ENCODE measurements at regions not wholly inside any gene's neighbourhood (a gene's known extent, or its start where the extent isn't known, plus 50 kb on each side); places are given as distances from the start of the nearest gene placed in this dataset.
"Not testable (repeated sequence)": the region's sequence is repeated elsewhere in the genome, so short reads cannot be mapped to it uniquely, and the experiment has no call there.

- peak overlapping the region in 1 of 2 donors; percentile 13 for H3K27ac Mint-ChIP-seq
- H3K27me3 Mint-ChIP-seq = no peaks in the 10 kb centered on the region
- H3K4me1 Mint-ChIP-seq = no peaks in the 10 kb centered on the region
- no peak for DNase-seq
- ATAC-seq = no peak
- no peak overlapping the region for H3K4me3 Mint-ChIP-seq
- H3K9me3 Mint-ChIP-seq = no peaks in the 10 kb centered on the region
These were observed 185.4 kb upstream of the AJAP1 start for GRCh38 chr1:4468804-4469514.

- peaks cover 0 to 19% of the 10 kb centered on the region in 2 donors for H3K9me3 Mint-ChIP-seq
- H3K4me3 Mint-ChIP-seq = no peak overlapping the region
- H3K27ac Mint-ChIP-seq = no peak overlapping the region
- DNase-seq (no peak), ATAC-seq (no peak)
- H3K4me1 Mint-ChIP-seq = no peaks in the 10 kb centered on the region
- H3K27me3 Mint-ChIP-seq = peaks cover 13% of the 10 kb centered on the region
These were observed 178.0 kb upstream of the AJAP1 start for GRCh38 chr1:4476394-4476793.

- ATAC-seq (no peak), DNase-seq (no peak)
- no peaks in the 10 kb centered on the region for H3K4me1 Mint-ChIP-seq
- H3K27ac Mint-ChIP-seq = no peak overlapping the region
- H3K27me3 Mint-ChIP-seq = peaks cover 20% of the 10 kb centered on the region
- H3K9me3 Mint-ChIP-seq = peaks cover 0 to 13% of the 10 kb centered on the region in 2 donors
- H3K4me3 Mint-ChIP-seq = no peak overlapping the region
These were observed 173.0 kb upstream of the AJAP1 start for GRCh38 chr1:4481451-4481850.

GRCh38 chr1:4482526-4482925, 171.9 kb upstream of the AJAP1 start:
- Mint-ChIP-seq H3K27me3 (peaks cover 17% of the 10 kb centered on the region), H3K4me1 (no peaks in the 10 kb centered on the region), H3K4me3 (no peak overlapping the region), H3K27ac (no peak overlapping the region), H3K9me3 (peaks cover 0 to 2% of the 10 kb centered on the region in 2 donors)
- DNase-seq = no peak
- ATAC-seq = no peak

- no peaks in the 10 kb centered on the region for H3K4me1 Mint-ChIP-seq
- no peaks in the 10 kb centered on the region for H3K9me3 Mint-ChIP-seq
- no peak for DNase-seq
- no peak for ATAC-seq
- H3K4me3 Mint-ChIP-seq = no peak overlapping the region
- peaks cover 22% of the 10 kb centered on the region for H3K27me3 Mint-ChIP-seq
- H3K27ac Mint-ChIP-seq = no peak overlapping the region
These were observed 171.3 kb upstream of the AJAP1 start for GRCh38 chr1:4483021-4483625.

- DNase-seq (no peak), ATAC-seq (no peak)
- no peak overlapping the region for H3K4me3 Mint-ChIP-seq
- H3K27me3 Mint-ChIP-seq = peaks cover 26% of the 10 kb centered on the region
- no peaks in the 10 kb centered on the region for H3K9me3 Mint-ChIP-seq
- peaks cover 6% of the 10 kb centered on the region for H3K4me1 Mint-ChIP-seq
- no peak overlapping the region for H3K27ac Mint-ChIP-seq
These were observed 169.0 kb upstream of the AJAP1 start for GRCh38 chr1:4485398-4485797.

- peaks cover 6% of the 10 kb centered on the region for H3K4me1 Mint-ChIP-seq
- peak overlapping the region in 1 of 2 donors; percentile 7 for H3K27ac Mint-ChIP-seq
- DNase-seq (no peak), ATAC-seq (no peak)
- no peak overlapping the region for H3K4me3 Mint-ChIP-seq
- H3K27me3 Mint-ChIP-seq = peaks cover 26% of the 10 kb centered on the region
- peaks cover 0 to 1% of the 10 kb centered on the region in 2 donors for H3K9me3 Mint-ChIP-seq
These were observed 168.5 kb upstream of the AJAP1 start for GRCh38 chr1:4485878-4486277.

- Mint-ChIP-seq H3K4me1 (peaks cover 6% of the 10 kb centered on the region), H3K4me3 (no peak overlapping the region), H3K27ac (no peak overlapping the region), H3K27me3 (peaks cover 31% of the 10 kb centered on the region), H3K9me3 (peaks cover 0 to 8% of the 10 kb centered on the region in 2 donors)
- DNase-seq (no peak), ATAC-seq (no peak)
These were observed 167.8 kb upstream of the AJAP1 start for GRCh38 chr1:4486408-4487120.

GRCh38 chr1:4488018-4488417, 166.4 kb upstream of the AJAP1 start:
- no peak for ATAC-seq
- Mint-ChIP-seq H3K27me3 (peaks cover 32% of the 10 kb centered on the region), H3K27ac (no peak overlapping the region), H3K4me1 (peaks cover 6% of the 10 kb centered on the region), H3K9me3 (peaks cover 0 to 8% of the 10 kb centered on the region in 2 donors), H3K4me3 (no peak overlapping the region)
- DNase-seq = no peak

- H3K4me3 Mint-ChIP-seq = no peak overlapping the region
- peaks cover 0 to 8% of the 10 kb centered on the region in 2 donors for H3K9me3 Mint-ChIP-seq
- no peak overlapping the region for H3K27ac Mint-ChIP-seq
- DNase-seq (no peak), ATAC-seq (no peak)
- peaks cover 6% of the 10 kb centered on the region for H3K4me1 Mint-ChIP-seq
- peaks cover 32% of the 10 kb centered on the region for H3K27me3 Mint-ChIP-seq
These were observed 164.9 kb upstream of the AJAP1 start for GRCh38 chr1:4489486-4489885.

- H3K27me3 Mint-ChIP-seq = peaks cover 32% of the 10 kb centered on the region
- H3K4me3 Mint-ChIP-seq, H3K9me3 Mint-ChIP-seq, DNase-seq, H3K27ac Mint-ChIP-seq, ATAC-seq, H3K4me1 Mint-ChIP-seq: not testable (repeated sequence)
These were observed 164.4 kb upstream of the AJAP1 start for GRCh38 chr1:4489992-4490391.

GRCh38 chr1:4494027-4494426, 160.4 kb upstream of the AJAP1 start:
- Mint-ChIP-seq H3K4me3 (no peak overlapping the region), H3K9me3 (peaks cover 0 to 8% of the 10 kb centered on the region in 2 donors), H3K27ac (no peak overlapping the region), H3K27me3 (peaks cover 7% of the 10 kb centered on the region), H3K4me1 (peaks cover 6% of the 10 kb centered on the region)
- ATAC-seq (no peak), DNase-seq (no peak)

GRCh38 chr1:4494558-4494957, 159.9 kb upstream of the AJAP1 start:
- DNase-seq (no peak), ATAC-seq (no peak)
- Mint-ChIP-seq H3K4me3 (no peak overlapping the region), H3K27ac (no peak overlapping the region), H3K4me1 (peaks cover 1% of the 10 kb centered on the region), H3K27me3 (peaks cover 7% of the 10 kb centered on the region), H3K9me3 (peaks cover 0 to 8% of the 10 kb centered on the region in 2 donors)

GRCh38 chr1:4495809-4496208, 158.6 kb upstream of the AJAP1 start:
- H3K4me3 Mint-ChIP-seq = no peak overlapping the region
- no peak overlapping the region for H3K27ac Mint-ChIP-seq
- H3K9me3 Mint-ChIP-seq = peaks cover 0 to 8% of the 10 kb centered on the region in 2 donors
- H3K4me1 Mint-ChIP-seq = no peaks in the 10 kb centered on the region
- no peak for ATAC-seq
- H3K27me3 Mint-ChIP-seq = peaks cover 7% of the 10 kb centered on the region
- no peak for DNase-seq

- Mint-ChIP-seq H3K27me3 (no peaks in the 10 kb centered on the region), H3K27ac (no peak overlapping the region), H3K4me3 (no peak overlapping the region), H3K4me1 (no peaks in the 10 kb centered on the region), H3K9me3 (no peaks in the 10 kb centered on the region)
- DNase-seq (no peak), ATAC-seq (no peak)
These were observed 154.0 kb upstream of the AJAP1 start for GRCh38 chr1:4500441-4500840.

- Mint-ChIP-seq H3K27me3 (peaks cover 32% of the 10 kb centered on the region), H3K9me3 (no peaks in the 10 kb centered on the region), H3K4me1 (peaks cover 15% of the 10 kb centered on the region), H3K4me3 (no peak overlapping the region), H3K27ac (no peak overlapping the region)
- DNase-seq (no peak), ATAC-seq (no peak)
These were observed 147.8 kb upstream of the AJAP1 start for GRCh38 chr1:4506591-4506990.
